RPMI7951 (cell line): ENCODE measurements at regions not wholly inside any gene's neighbourhood (a gene's known extent, or its start where the extent isn't known, plus 50 kb on each side); places are given as distances from the start of the nearest gene placed in this dataset.

Experiments used
- DNase-seq: peaks from one replicate; pipeline ENCODE4 v3.0.0-alpha.2; 2012; ENCODE audit warnings: low read depth

DNA sequence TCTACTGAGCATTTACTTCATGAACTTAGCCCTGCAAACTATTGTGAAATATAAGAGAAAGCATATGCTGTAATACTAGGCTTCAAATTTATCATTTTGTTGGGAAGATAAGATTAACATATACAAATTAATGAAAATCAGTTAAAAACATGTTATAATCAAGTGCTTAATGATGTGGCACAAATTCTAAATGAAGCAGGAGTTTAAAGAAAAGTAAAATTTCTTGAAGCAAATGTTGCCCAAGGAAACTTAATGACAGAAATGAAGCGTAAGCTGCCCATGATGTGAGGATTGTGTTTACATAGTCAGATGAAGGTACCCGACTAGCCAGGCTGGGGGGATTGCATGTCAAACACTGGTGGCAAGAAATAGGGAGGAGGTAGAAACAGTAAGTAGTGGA, 103.1 kb upstream of the GAP43 start:
- no peak for DNase-seq

DNA sequence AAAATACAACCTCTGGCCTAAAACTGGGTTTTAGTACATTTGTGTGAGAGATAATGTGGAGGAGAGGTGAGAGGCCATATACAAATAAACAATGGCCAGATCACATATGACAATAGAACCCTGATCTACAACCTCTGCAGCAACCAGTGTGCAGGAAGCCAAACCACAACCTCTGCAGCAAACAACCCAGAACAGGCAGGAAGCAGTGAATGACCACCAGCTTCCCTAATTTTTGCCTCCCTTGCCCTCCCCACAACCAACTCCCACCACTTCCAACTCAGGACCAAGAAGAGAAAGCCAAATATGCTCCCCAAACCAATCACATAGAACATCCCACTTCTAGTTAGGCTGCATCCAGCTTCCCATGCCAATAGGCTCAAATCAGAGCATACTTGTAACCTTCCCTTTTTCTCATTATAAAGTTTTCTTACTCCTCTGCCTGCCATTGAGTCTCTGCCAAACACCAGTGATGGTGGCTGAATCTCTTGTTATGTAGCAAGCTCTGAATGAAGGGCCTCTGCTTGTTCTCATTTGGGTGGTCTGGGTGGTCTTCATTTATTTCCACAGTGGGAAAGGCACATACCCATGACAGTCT, 102.6 kb upstream of the GAP43 start:
- no peak for DNase-seq

DNA sequence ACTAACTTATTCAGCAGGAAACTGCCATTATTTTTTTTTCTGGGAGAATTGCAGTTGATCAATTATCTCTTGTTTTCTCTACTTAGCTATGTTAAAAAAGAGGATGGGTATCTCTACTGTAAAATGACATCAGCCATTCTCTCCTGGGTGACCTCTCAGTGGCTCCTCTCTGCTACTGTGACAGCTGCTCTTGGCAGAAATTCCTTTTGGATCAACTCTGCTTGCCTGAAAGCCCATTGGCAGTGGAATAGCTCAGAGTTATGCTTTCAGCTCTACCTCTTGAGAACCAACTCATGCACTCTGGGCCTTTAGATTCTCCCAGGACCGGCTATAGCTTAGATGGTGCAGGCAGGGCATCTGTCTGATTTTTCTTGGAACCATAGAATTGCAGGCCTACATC, 99.9 kb upstream of the GAP43 start:
- no peak for DNase-seq

DNA sequence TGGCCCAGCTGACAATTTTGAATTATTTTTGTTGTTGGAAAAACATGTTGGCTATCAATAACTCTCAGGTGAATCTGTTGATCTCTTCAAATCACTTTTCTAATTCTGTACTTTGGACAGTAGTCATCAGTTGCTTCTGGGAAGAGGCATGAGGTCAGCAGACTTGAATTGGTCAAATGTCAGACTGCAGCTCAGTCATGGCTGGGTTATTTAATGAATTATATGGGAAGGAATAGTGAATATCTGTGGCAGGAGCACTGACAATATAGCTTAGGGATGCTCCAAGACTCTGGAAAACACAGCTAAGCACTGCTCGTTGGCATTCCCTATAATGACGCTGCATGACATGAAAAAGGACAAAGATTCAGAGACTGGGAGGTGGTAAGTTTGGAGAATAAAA, 98.8 kb upstream of the GAP43 start:
- DNase-seq: no peak

DNA sequence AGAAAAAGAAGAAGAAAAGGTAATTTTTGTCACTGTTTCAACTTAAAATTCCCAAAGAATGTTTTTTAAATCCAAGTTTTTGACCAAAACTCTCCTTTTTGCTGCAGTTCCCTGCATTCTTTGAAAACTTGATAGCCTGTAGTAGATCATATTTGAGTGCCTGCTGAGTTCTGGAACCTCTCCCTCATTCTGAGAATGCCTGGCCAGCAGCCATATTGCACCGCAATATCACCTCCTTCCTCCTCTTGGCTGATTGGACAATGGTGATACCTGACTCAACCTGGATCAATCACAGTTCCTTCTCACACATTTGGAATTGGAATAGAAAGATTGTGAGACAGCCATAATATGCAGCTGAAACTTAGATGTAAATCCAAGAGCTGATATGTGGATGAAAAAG, 97.6 kb upstream of the GAP43 start:
- DNase-seq: no peak

DNA sequence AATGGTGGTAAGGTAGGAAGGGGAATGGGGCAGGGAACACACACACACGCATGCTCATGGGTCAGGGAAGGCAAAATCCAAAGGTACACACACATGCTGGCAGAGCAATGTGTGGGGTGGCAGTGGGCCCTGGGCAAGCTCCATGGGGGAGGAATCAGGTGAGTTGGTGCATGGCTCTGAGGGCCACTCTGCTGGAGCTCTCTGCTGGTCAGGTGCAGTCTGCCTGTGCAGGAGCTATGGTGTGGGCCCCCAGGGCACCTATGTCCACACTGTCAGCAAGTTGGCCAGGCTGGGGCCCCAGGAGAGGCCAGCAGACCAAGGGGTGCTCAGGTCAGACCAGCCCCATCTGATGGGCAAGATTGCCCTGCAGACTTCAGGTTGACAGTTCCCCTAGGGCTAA, 90.1 kb upstream of the GAP43 start:
- no peak for DNase-seq

DNA sequence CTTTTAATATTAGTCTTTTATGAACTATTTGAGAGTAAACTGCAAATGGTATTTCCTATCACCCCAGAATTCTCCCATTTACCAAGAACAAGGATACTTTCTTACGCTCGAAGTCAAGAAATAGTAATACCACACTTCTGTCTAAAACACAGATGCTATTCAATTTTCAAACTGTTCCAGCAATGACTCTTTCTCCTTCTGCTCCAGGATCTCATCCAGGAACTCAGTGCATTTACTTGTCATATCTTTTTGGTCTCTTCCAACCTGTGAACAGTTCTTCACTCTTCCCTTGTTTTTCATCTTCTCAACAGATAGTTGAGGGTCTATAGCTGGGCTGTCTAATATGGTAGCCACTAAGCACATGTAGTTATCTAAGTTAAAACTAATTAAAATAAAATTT, 87.1 kb upstream of the GAP43 start:
- DNase-seq: no peak

DNA sequence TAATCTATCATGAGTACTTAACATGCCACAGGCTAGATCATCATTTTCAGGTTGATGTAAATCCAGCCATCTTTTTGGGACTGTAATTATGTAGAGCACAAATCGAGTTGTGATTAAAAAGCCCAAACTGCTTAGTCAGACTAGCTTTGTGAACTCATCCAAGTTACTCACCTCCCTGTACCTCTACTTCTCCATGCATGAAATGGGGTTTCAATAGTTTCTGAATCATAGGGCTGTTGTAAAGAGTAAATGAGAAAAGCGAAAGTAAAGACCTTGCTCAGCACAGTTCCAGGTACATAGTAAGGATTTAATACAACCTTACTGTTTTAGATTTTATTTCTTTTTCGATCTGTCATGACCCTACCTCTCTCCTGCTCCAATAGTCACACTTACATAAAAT, 85.6 kb upstream of the GAP43 start:
- no peak for DNase-seq

DNA sequence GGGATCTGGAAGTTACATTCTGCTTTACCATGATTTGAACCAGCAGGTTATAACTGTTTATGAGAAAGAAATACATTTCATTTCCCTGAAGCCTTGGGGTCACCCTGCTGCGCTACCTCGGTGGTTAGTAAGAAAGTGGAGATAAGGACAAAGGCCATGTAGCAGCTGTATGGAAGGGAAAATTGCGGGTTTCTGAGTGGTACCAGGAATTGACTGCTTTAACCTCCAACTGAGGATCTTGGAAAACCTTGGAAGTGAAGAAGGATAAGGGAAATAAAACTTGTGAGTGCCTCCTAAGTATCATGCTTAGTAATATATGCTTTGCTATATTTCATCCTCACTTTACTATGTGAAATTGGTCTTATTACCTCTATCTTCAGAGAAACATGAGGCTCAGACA, 76.1 kb upstream of the GAP43 start:
- no peak for DNase-seq

DNA sequence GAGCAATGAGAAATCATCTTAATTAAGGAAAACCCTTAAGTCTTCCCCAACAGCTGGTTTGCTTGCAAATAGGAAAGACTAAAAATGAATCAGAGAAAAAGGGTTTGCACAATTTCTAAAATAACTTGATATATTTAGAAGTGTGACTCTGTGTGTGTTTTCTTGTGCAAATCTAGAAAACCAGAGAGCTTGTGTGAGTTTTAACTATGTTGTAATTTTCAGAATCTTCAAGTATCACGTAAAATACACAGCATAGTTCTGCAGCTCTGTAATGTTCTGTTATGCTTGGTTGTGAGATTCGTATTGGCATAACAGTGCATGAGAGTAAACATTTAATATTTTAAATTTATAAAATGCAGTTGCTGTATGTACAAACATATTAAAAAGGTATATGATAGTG, 74.7 kb upstream of the GAP43 start:
- DNase-seq: no peak

DNA sequence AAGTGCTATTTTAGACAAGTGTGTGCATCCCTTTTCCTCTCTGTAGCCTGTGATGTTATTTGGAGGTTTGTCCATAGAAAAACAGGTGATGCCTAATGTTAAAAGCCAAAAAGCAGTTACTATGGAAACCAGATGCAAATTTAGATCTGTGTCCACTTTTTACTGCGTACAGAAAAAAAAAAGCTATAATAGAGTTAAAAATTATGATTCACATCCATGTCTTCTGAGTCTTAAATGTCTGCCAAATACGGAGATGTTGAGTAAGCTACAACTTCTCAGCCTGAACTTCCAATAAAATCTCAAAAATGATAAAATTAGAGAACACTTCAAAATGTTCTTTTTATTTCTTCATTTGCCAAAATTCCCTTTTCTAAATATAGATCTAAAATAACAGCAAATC, 74.2 kb upstream of the GAP43 start:
- no peak for DNase-seq

DNA sequence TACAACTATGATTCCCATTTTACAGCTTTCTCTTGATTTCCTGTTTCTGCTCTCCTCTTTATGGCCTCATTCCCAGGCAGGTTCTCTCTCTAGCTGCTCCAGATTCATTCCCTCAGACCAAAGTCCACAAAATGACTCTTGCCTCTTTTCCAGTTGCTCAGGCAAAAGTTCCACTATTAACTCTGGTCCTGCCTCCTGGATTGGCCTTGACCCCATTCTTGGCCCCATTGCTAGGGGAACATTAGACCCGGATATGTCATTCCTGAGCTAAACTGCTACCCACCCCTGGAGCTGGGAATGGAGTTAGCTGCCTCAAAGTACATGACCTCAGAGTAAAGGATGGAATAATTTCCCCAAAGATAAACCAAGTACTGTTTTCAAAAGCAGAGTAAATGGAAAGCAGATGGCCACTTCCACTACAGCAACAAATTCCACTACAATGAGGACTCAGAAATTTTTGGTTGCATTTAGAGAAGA, 73.0 kb upstream of the GAP43 start:
- peak; percentile 3 for DNase-seq

DNA sequence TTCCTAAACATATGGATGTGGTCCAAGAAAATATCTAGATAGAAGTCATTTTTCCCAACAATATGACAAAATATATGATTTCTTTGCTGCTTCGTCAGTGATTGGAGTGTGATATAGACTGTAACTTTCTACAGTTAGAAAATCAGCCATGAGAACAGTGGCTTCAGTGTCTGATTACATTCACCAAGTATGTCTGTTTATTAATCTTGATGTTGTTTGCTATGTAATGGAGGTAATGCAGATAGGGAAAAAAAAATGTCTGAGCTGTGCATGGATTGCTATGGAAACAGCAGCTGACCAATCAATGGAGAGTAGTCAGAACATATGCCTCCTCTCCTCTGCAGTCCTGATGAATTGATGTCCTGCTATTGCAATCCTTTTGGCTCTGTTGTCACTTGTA, 72.3 kb upstream of the GAP43 start:
- no peak for DNase-seq

DNA sequence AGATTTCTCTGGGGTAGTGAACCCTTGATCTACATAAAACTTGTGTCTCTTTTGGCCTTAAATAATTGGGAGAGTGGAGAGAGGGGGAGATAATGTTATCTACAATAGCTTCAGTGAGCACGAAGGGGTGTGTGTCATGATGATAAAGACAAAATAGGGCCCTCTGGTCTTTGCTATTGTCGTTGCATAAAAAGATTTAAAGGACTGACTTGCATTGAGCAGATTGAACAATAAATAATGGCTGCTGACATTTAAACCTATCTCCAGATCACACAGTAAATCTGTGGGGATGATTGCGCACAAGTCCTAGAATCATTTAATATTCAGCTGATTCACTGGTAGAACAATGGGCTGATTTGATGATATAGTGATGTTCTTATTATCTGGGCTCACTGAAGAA, 71.3 kb upstream of the GAP43 start:
- DNase-seq: no peak

DNA sequence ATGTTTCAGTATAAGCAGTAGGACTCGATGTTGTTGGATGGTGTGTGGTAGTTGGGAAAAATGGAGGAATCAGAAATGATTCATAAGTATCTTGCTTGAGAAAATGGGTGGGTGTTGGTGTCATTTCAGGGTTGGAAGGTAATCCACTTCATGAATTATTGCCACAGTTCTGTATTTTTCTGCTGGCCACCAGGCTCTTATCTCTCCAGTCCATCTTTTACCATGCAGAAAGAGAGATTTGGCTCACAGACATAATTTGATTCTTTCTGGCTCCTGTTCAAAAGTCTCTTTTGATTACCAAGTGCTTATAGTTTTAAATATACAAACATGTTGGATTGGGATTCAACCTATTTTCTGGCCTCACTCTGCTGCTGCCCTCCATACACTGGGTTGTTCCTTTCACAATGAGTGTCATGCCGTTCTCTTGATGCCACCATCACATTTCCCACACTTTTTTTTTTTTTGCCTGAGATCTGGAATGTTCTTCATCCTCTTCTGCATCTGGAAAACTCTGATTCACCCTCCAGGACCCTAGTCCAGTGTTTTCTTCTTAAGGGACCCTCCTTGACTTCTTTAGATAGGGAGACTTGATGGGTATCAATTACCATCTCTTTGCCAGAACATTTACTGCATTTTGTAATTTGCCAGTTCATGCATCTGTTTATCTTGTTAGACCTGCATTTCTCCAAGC, 69.4 kb upstream of the GAP43 start:
- DNase-seq: peak; percentile 15

DNA sequence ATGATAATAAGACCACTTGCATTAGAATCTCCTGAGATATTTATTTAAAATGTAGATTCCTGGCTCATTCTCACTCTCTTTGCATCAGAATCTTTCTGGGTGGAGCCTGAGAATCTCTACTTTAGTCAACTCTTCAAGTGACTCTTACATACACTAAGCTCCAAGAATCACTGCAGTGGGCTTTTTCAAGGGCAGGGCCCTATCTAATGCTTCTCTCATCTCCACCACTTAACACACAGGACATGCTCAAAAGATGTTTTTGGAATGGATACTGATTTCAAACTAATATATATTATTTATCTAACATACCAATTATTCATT, 68.9 kb upstream of the GAP43 start:
- no peak for DNase-seq

DNA sequence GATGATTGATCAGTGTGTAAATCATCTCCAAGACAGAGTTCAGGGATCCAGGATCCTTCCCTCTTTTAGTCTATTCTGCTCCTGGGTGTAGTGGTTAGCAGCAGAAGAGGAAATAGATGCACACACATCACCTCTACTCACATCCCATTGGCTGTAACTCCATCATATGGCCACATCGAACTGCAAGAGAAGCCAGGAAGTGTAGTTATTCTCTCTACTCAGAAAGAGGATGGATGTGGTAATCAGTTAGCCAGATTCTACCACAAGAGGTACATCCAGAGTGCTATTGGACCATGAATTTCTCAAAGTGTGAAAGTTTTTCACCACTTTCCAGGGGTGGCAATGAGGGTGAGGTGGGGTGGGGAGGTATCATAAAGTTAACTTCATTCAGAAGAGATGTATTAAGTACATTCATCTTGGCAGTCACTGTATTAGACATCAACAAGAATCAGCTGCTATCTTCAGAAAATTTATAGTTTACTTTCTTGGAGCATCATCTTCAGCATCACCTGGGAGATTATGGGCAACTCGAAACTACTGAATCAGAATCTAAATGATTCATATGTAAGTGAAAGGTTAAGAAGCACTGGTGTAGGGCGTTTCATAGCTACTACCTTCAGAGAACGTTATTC, 60.6 kb upstream of the GAP43 start:
- DNase-seq: no peak

DNA sequence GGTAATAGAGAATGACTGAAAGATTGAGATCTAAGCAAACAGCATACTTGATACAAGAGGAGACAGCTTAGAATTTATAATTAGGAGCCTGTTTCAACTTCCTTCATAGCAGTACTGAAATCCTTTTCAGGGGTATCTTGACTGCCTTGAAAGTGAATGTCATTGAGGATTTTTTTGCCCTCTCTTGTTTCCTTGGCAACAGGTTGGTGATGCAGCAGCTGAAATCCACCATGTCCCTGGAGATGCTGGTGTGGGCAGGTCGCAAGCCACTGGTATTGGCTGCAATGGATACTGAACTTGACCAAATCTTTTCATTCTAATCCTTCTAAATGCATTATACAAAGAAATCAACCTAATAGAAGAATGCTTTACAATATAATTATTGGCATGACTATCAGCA, 59.3 kb upstream of the GAP43 start:
- no peak for DNase-seq

DNA sequence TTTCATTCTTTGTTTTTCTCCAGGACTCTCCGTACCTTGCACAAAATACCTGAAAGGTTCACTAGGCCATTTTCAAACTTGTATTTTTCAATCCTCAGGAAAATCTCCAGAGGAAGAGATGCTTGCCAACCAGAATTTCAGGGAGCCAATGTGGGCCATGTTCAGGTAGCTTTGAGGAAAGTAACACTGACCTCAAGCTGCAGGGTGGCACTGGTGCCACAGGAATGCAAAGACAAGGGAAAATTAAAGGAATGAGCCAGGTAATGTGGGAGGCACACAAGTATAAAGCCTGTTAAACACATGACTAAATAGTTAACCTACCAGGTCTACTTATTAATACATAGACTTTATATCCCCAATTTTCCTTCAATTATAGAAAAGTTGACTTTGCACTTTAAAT, 51.9 kb upstream of the GAP43 start:
- DNase-seq: no peak
